ENCODE measurements at regions not wholly inside any gene's neighbourhood (a gene's known extent, or its start where the extent isn't known, plus 50 kb on each side); places are given as distances from the start of the nearest gene placed in this dataset.

- no peak for DNase-seq
- no peak for ATAC-seq
- Histone ChIP-seq H3K27me3 (no peaks in the 10 kb centered on the region), H3K4me1 (no peaks in the 10 kb centered on the region), H3K27ac (no peak overlapping the region), H3K9me3 (no peaks in the 10 kb centered on the region), H3K4me3 (no peak overlapping the region), H3K36me3 (no peaks in the 10 kb centered on the region)
- WGBS (ENCODE audit: insufficient coverage, low coverage, low lambda C conversion rate, missing lambda C conversion rate): 59% methylated on average over 2 of the region's 2 CpGs
- TF ChIP-seq CTCF (IDR thresholded peaks at IDR 0.05): no peak
- no peak for TF ChIP-seq POLR2A (IDR thresholded peaks at IDR 0.05)
- intact Hi-C loops (cut with DNase I): no loop called here
Measured at GRCh38 chr2:204240961-204241360, 304.3 kb upstream of the PARD3B start.

GRCh38 chr2:204249437-204249836 is 295.8 kb upstream of the PARD3B start:
- ATAC-seq (no peak), DNase-seq (no peak)
- Histone ChIP-seq H3K4me3 (no peak overlapping the region), H3K27me3 (no peaks in the 10 kb centered on the region), H3K36me3 (no peaks in the 10 kb centered on the region), H3K9me3 (no peaks in the 10 kb centered on the region), H3K4me1 (no peaks in the 10 kb centered on the region), H3K27ac (no peak overlapping the region)
- intact Hi-C loops (cut with DNase I): no loop called here
- TF ChIP-seq CTCF (IDR thresholded peaks at IDR 0.05) (no peak), POLR2A (IDR thresholded peaks at IDR 0.05) (no peak)
- WGBS (ENCODE audit: insufficient coverage, low coverage, low lambda C conversion rate, missing lambda C conversion rate): 63% methylated on average over 3 of the region's 3 CpGs

DNA sequence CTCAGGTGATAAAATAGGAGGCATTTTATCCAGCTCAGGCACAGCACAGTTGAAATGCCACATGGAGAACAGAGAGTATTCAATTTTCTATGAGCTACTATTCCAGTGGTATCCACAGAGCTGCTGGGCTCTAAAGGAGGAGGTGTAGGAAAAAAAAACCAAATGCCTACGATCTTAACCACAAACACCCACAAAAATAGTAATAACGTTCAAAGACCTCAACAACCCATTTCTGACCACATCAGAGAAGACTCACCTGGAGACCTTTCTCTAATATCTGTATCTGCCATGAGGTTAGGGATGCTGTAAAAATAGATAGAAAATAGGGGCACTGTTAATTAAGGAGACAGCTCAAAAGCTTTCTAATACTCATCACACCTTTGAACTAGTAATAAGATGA is 294.6 kb upstream of the PARD3B start:
- DNase-seq: no peak
- H3K36me3 ChIP-seq: no peaks in the 10 kb centered on the region
- no peak overlapping the region for H3K27ac ChIP-seq
- WGBS (ENCODE audit: insufficient coverage, low coverage, low lambda C conversion rate, missing lambda C conversion rate): 46% methylated on average over 2 of the region's 2 CpGs
- no peak overlapping the region for H3K4me3 ChIP-seq
- ATAC-seq: no peak
- H3K27me3 ChIP-seq: no peaks in the 10 kb centered on the region
- intact Hi-C loops (cut with DNase I): no loop called here
- H3K4me1 ChIP-seq: no peaks in the 10 kb centered on the region
- no peaks in the 10 kb centered on the region for H3K9me3 ChIP-seq
- no peak for TF ChIP-seq CTCF (IDR thresholded peaks at IDR 0.05)
- no peak for TF ChIP-seq POLR2A (IDR thresholded peaks at IDR 0.05)

DNA sequence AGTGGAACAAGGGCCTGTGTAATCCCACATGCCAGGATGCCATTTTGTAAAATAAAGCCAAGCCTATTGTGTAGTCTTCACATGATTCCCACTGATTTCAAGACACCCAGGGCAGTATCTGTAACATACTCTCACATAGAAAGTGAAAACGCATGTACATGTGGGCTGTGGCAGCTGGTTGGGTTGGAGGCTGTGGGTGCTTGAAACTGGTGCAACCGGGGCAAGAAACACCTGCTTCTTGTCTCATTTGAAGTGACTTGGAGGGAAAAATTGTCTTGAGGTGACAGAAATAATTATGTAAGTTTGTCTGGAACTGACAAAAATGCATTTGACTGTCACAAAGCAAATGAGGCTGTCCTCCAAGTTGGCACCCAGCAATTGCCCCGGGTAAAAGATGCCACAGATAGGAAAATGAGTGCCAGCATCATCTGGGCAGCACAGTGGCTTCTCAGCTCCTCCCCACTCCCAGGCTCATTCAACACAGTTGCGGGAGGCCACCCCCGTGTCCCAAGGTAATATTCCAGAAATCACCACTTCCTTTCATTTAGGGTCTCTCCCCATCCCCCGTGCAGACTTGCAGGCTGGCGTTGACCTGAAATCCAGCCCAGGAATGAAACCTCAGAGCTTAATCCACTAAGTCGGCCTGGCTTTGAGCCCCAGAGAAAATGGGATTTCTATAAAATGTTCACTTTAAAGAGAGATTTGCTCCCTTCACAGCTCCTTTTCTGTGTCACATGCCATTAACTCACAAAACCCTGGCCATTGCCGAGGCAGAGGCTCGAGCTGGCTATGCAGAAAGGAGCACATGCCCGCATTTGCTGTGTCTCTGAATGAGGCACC is 293.9 kb upstream of the PARD3B start:
- no peak overlapping the region for H3K27ac ChIP-seq
- H3K27me3 ChIP-seq: no peaks in the 10 kb centered on the region
- 84% methylated on average over 7 of the region's 11 CpGs for WGBS (ENCODE audit: insufficient coverage, low coverage, low lambda C conversion rate, missing lambda C conversion rate)

More for the DNA sequence above, 293.9 kb upstream of the PARD3B start:
- no peaks in the 10 kb centered on the region for H3K9me3 ChIP-seq
- intact Hi-C loops (cut with DNase I): no loop called here
- no peak for ATAC-seq
- no peaks in the 10 kb centered on the region for H3K36me3 ChIP-seq
- no peaks in the 10 kb centered on the region for H3K4me1 ChIP-seq
- DNase-seq: no peak
- TF ChIP-seq CTCF (IDR thresholded peaks at IDR 0.05) (no peak), POLR2A (IDR thresholded peaks at IDR 0.05) (no peak)
- H3K4me3 ChIP-seq: no peak overlapping the region

Data from right lobe of liver (tissue), 6 donors.